IMR-90 (cell line): ENCODE measurements at regions not wholly inside any gene's neighbourhood (a gene's known extent, or its start where the extent isn't known, plus 50 kb on each side); places are given as distances from the start of the nearest gene placed in this dataset.
A peak's percentile ranks its signal among the peaks of the same experiment; 100 is the strongest.

Source experiments
- ATAC-seq: fragments of 200-7000 bp; cut with Tn5 transposase; 2 replicates; pipeline ENCODE4 v1.9.1; 2020; ENCODE audit warnings: low read depth, mild to moderate bottlenecking, moderate library complexity
- BruUV-seq: library from RNA; stranded (reverse); fragments of 400-500 nt; replicated peaks from 2 replicates; lab custom pipeline; 2021; lab: Mats Ljungman, UMichigan
- CTCF ChIA-PET: fragments of 300-600 bp; formaldehyde crosslinking; extraction: SDS; loops from one replicate; lab custom pipeline; 2021; ENCODE audit warnings: antibody characterized with exemption; lab: Yijun Ruan, JAX
- POLR2A ChIA-PET: fragments of 300-600 bp; sonication (Branson Sonifier 250); formaldehyde crosslinking; loops from one replicate; lab custom pipeline; 2022; ENCODE audit warnings: antibody characterized with exemption; ENCODE audit not compliant: unreplicated experiment; lab: Charles Lee
- DNase-seq: peaks from one replicate; pipeline ENCODE4 v3.0.0; 2013
- H2AFZ ChIP-seq: replicated peaks from 2 replicates; pipeline ENCODE3; 2013; ENCODE audit warnings: low read length, mild to moderate bottlenecking; ENCODE audit not compliant: poor library complexity
- H2AK5ac ChIP-seq: 2 replicates; pipeline ENCODE4 v1.6.1; 2013; ENCODE audit warnings: low read depth, low read length, inconsistent platforms
- H2AK9ac ChIP-seq: replicated peaks from 2 replicates; pipeline ENCODE3; 2013; ENCODE audit warnings: mild to moderate bottlenecking, low read depth, low read length, moderate library complexity; ENCODE audit not compliant: poor library complexity
- H2BK120ac ChIP-seq: 2 replicates; pipeline ENCODE4 v1.6.1; 2013; ENCODE audit warnings: low read depth, low read length, inconsistent platforms
- H2BK15ac ChIP-seq: 3 replicates; pipeline ENCODE4 v1.6.1; 2013; ENCODE audit warnings: low read depth, low read length, inconsistent platforms
- H2BK20ac ChIP-seq: 2 replicates; pipeline ENCODE4 v1.6.1; 2013; ENCODE audit warnings: low read depth, mild to moderate bottlenecking, inconsistent platforms, low read length, moderate library complexity
- H2BK5ac ChIP-seq: 2 replicates; pipeline ENCODE4 v1.6.1; 2013; ENCODE audit warnings: mild to moderate bottlenecking, low read depth, low read length, inconsistent platforms; ENCODE audit not compliant: poor library complexity, severe bottlenecking
- H3K14ac ChIP-seq: replicated peaks from 2 replicates; pipeline ENCODE4 v1.6.1; 2013; ENCODE audit warnings: low read depth, low read length, inconsistent platforms
- H3K18ac ChIP-seq: 2 replicates; pipeline ENCODE4 v1.6.1; 2013; ENCODE audit warnings: low read depth, low read length, control low read depth
- H3K23ac ChIP-seq: 2 replicates; pipeline ENCODE4 v1.6.1; 2013; ENCODE audit warnings: low read depth, low read length, inconsistent platforms
- H3K27ac ChIP-seq: 2 replicates; pipeline ENCODE4 v1.5.1; 2013; ENCODE audit warnings: mild to moderate bottlenecking, control low read depth, low read length; ENCODE audit not compliant: insufficient read depth
- H3K27me3 ChIP-seq: 2 replicates; pipeline ENCODE4 v1.6.1; 2013; ENCODE audit warnings: low read length; ENCODE audit not compliant: control insufficient read depth, insufficient read depth
- H3K36me3 ChIP-seq: 2 replicates; pipeline ENCODE4 v1.6.1; 2013; ENCODE audit warnings: low read length, mixed read lengths; ENCODE audit not compliant: control insufficient read depth, insufficient read depth
- H3K4ac ChIP-seq: 2 replicates; pipeline ENCODE4 v1.6.1; 2013; ENCODE audit warnings: low read depth, low read length, inconsistent platforms
- H3K4me1 ChIP-seq: 2 replicates; pipeline ENCODE4 v1.6.1; 2013; ENCODE audit warnings: low read length, mixed read lengths; ENCODE audit not compliant: control insufficient read depth, insufficient read depth
- H3K4me2 ChIP-seq: 2 replicates; pipeline ENCODE4 v1.6.1; 2013; ENCODE audit warnings: low read depth, mild to moderate bottlenecking, control low read depth, low read length, moderate library complexity
- H3K4me3 ChIP-seq: 2 replicates; pipeline ENCODE4 v1.5.1; 2013; ENCODE audit warnings: low read depth, mild to moderate bottlenecking, control low read depth, low read length, moderate library complexity; ENCODE audit not compliant: insufficient read depth
- H3K56ac ChIP-seq: 2 replicates; pipeline ENCODE4 v1.6.1; 2013; ENCODE audit warnings: low read length, inconsistent platforms; ENCODE audit not compliant: insufficient read depth; ENCODE audit errors: extremely low read depth
- H3K79me1 ChIP-seq, 2 experiments: 2 replicates each; pipeline ENCODE4 v1.6.1; 2013; ENCODE audit warnings: low read length in 2 of 2, inconsistent platforms in 1 of 2, low read depth in 1 of 2
- H3K9ac ChIP-seq: 2 replicates; pipeline ENCODE4 v1.6.1; 2013; ENCODE audit warnings: low read depth, low read length, control low read depth
- H3K9me1 ChIP-seq: 2 replicates; pipeline ENCODE4 v1.6.1; 2013; ENCODE audit warnings: low read length, inconsistent platforms; ENCODE audit not compliant: insufficient read depth
- H3K9me3 ChIP-seq: 2 replicates; pipeline ENCODE4 v1.6.1; 2013; ENCODE audit warnings: low read length; ENCODE audit not compliant: control insufficient read depth, insufficient read depth
- H4K20me1 ChIP-seq: 2 replicates; pipeline ENCODE4 v1.6.1; 2013; ENCODE audit warnings: low read length, inconsistent platforms; ENCODE audit not compliant: insufficient read depth
- H4K5ac ChIP-seq: 2 replicates; pipeline ENCODE4 v1.6.1; 2013; ENCODE audit warnings: mild to moderate bottlenecking, low read depth, low read length, control low read depth
- H4K8ac ChIP-seq, 2 experiments: 2 replicates each; pipeline ENCODE4 v1.6.1; 2013; ENCODE audit warnings: low read depth in 2 of 2, low read length in 2 of 2, control low read depth in 1 of 2, inconsistent platforms in 1 of 2
- H4K91ac ChIP-seq: 2 replicates; pipeline ENCODE4 v1.6.1; 2013; ENCODE audit warnings: low read depth, low read length, inconsistent platforms; ENCODE audit not compliant: insufficient read depth
- BHLHE40 ChIP-seq: fragments of 150-350 bp; IDR thresholded peaks from 2 replicates; pipeline ENCODE4 v1.6.1; 2016; ENCODE audit warnings: mild to moderate bottlenecking, low read depth, low read length
- FOS ChIP-seq: fragments of 150-350 bp; IDR thresholded peaks from 2 replicates; pipeline ENCODE4 v1.6.1; 2016; ENCODE audit warnings: low read depth, low read length
- MAZ ChIP-seq: IDR thresholded peaks from 2 replicates; pipeline ENCODE4 v1.6.1; 2012; ENCODE audit warnings: low read depth, mild to moderate bottlenecking, low read length, improper control_type of control experiment, moderate library complexity, borderline replicate concordance
- MXI1 ChIP-seq: IDR thresholded peaks from 2 replicates; pipeline ENCODE4 v1.6.1; 2012; ENCODE audit warnings: low read depth, mild to moderate bottlenecking, low read length, moderate library complexity, borderline replicate concordance
- NFE2L2 ChIP-seq: fragments of 150-350 bp; IDR thresholded peaks from 2 replicates; pipeline ENCODE4 v1.6.1; 2016; ENCODE audit warnings: low read depth, mild to moderate bottlenecking, low read length
- RAD21 ChIP-seq: IDR thresholded peaks from 2 replicates; pipeline ENCODE4 v1.6.1; 2012; ENCODE audit warnings: low read length, improper control_type of control experiment
- RCOR1 ChIP-seq: IDR thresholded peaks from 2 replicates; pipeline ENCODE4 v1.6.1; 2012; ENCODE audit warnings: mild to moderate bottlenecking, low read length, improper control_type of control experiment; ENCODE audit not compliant: insufficient replicate concordance
- RFX5 ChIP-seq: IDR thresholded peaks from 2 replicates; pipeline ENCODE4 v1.8.0; 2012; ENCODE audit warnings: low read depth, mild to moderate bottlenecking, low read length, moderate library complexity
- SMC3 ChIP-seq: fragments of 150-350 bp; IDR thresholded peaks from 2 replicates; pipeline ENCODE4 v1.6.1; 2016; ENCODE audit warnings: low read depth, mild to moderate bottlenecking, antibody characterized with exemption, low read length, moderate library complexity
- WGBS, 2 experiments: methylation state at CpG; one replicate each; pipeline versions ENCODE4 v1.1.5 to v1.1.7; 2013; ENCODE audit warnings: missing lambda C conversion rate in 2 of 2; ENCODE audit not compliant: insufficient read length in 1 of 2; ENCODE audit errors: extremely low coverage in 2 of 2; 5-methylcytosine and 5-hydroxymethylcytosine counted together
- dilution Hi-C: fragments of 300-500 bp; cut with HindIII; formaldehyde crosslinking; loops from one replicate; pipeline ENCODE4 v1.14.3; 2018; ENCODE audit warnings: low sequenced_read_pairs; ENCODE audit not compliant: unreplicated experiment
- in situ Hi-C: fragments of 300-500 bp; cut with MboI; formaldehyde crosslinking; loops from 3 replicates; pipeline ENCODE4 v1.14.3; 2019; ENCODE audit warnings: low sequenced_read_pairs, inconsistent platforms, mixed read lengths
- intact Hi-C: fragments of 100-400 bp; cut with micrococcal nuclease; formaldehyde crosslinking; loops from 2 replicates; pipeline ENCODE4 v1.10.0; 2022
- TF ChIP-seq, protein P1 (sequence below): conservative IDR thresholded peaks from 2 replicates; pipeline ENCODE4 v1.5.1; 2012; ENCODE audit warnings: mild to moderate bottlenecking, low read depth, low read length, improper control_type of control experiment
- TF ChIP-seq, protein P2 (sequence below): fragments of 150-350 bp; IDR thresholded peaks from 2 replicates; pipeline ENCODE4 v1.6.1; 2016; ENCODE audit warnings: low read depth, mild to moderate bottlenecking, low read length, moderate library complexity, borderline replicate concordance

DNA sequence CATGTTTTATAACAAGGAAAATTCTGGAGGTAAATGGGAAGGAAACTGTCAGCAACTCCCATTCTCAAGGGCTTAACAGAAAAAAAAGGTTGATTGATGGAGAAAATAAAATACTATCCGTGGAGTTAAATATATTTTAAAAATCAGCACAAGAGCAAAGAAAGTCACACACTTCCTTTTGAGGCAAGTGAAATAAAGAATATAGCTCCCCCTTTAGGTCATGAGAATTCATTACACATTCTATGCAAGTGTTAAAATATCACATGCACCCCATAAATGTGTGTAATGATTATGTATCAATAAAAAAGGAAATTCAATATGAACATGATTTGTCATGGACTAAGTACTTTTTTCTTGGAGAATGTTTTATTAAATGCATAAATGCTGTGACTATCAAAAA is 349.2 kb downstream of the TPBG start:
- Histone ChIP-seq H3K36me3 (no peaks in the 10 kb centered on the region), H3K9me3 (no peaks in the 10 kb centered on the region), H3K79me1 (no peaks in the 10 kb centered on the region), H4K8ac (no peak overlapping the region), H2BK15ac (no peak overlapping the region), H2BK120ac (no peak overlapping the region), H3K4ac (no peak overlapping the region), H2BK5ac (no peak overlapping the region), H3K14ac (no peak overlapping the region), H3K18ac (no peak overlapping the region), H4K91ac (no peak overlapping the region), H4K20me1 (no peaks in the 10 kb centered on the region), H3K4me1 (no peaks in the 10 kb centered on the region), H3K9ac (no peak overlapping the region), H3K9me1 (no peaks in the 10 kb centered on the region), H2AFZ (no peak overlapping the region), H2AK9ac (no peak overlapping the region), H3K27ac (no peak overlapping the region), H3K27me3 (no peaks in the 10 kb centered on the region; the same call in 1 of the 2 replicates), H3K4me3 (no peak overlapping the region), H4K5ac (no peak overlapping the region), H2AK5ac (no peak overlapping the region), H3K4me2 (no peak overlapping the region), H3K56ac (no peak overlapping the region), H3K23ac (no peak overlapping the region), H2BK20ac (no peak overlapping the region)
- in situ Hi-C loops, result no loop called here
- TF ChIP-seq RAD21, result peak; percentile 38; the same call in 1 of the 2 replicates
- TF ChIP-seq FOS, result no peak
- TF ChIP-seq RCOR1, result no peak
- TF ChIP-seq MXI1, result no peak
- TF ChIP-seq MAZ, result no peak
- TF ChIP-seq NFE2L2, result no peak
- TF ChIP-seq, protein P1, sequence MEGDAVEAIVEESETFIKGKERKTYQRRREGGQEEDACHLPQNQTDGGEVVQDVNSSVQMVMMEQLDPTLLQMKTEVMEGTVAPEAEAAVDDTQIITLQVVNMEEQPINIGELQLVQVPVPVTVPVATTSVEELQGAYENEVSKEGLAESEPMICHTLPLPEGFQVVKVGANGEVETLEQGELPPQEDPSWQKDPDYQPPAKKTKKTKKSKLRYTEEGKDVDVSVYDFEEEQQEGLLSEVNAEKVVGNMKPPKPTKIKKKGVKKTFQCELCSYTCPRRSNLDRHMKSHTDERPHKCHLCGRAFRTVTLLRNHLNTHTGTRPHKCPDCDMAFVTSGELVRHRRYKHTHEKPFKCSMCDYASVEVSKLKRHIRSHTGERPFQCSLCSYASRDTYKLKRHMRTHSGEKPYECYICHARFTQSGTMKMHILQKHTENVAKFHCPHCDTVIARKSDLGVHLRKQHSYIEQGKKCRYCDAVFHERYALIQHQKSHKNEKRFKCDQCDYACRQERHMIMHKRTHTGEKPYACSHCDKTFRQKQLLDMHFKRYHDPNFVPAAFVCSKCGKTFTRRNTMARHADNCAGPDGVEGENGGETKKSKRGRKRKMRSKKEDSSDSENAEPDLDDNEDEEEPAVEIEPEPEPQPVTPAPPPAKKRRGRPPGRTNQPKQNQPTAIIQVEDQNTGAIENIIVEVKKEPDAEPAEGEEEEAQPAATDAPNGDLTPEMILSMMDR, result 0 out of 2 replicates have a peak, but pooled peaks have one; percentile 26
- TF ChIP-seq RFX5, result no peak
- no peak for TF ChIP-seq SMC3
- TF ChIP-seq, protein P2, sequence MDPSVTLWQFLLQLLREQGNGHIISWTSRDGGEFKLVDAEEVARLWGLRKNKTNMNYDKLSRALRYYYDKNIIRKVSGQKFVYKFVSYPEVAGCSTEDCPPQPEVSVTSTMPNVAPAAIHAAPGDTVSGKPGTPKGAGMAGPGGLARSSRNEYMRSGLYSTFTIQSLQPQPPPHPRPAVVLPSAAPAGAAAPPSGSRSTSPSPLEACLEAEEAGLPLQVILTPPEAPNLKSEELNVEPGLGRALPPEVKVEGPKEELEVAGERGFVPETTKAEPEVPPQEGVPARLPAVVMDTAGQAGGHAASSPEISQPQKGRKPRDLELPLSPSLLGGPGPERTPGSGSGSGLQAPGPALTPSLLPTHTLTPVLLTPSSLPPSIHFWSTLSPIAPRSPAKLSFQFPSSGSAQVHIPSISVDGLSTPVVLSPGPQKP, result no peak
- no peak for TF ChIP-seq BHLHE40
- dilution Hi-C loops, result no loop called here
- WGBS, 2 experiments, result no CpG with 5 or more reads among the region's 1 CpG
- intact Hi-C loops, result no loop called here
- CTCF ChIA-PET, result interaction anchor here (0.7 to 1.1 kb wide), 3 partner anchors 17 to 333 kb away, joined by 3 read pairs; no protein-coding TSS in a partner anchor
- POLR2A ChIA-PET, result no interaction called here
- ATAC-seq, result no peak
- BruUV-seq, result no TSS peak
- DNase-seq, result no peak
